ENCODE measurements at regions not wholly inside any gene's neighbourhood (a gene's known extent, or its start where the extent isn't known, plus 50 kb on each side); places are given as distances from the start of the nearest gene placed in this dataset.

GRCh38 chrX:40153345-40154249 is 55.8 kb upstream of the BCOR start:
- Histone ChIP-seq H3K4me1 (peaks cover 3 to 56% of the 10 kb centered on the region in 2 donors), H3K9me3 (no peaks in the 10 kb centered on the region), H3K27ac (peak overlapping the region; percentile 57 to 59), H3K36me3 (no peaks in the 10 kb centered on the region), H3K27me3 (peaks cover 0 to 77% of the 10 kb centered on the region in 2 donors), H3K4me3 (peak overlapping the region; percentile 16 to 37)
- ATAC-seq: peak; percentile 34
- intact Hi-C loops (cut with DNase I): loop anchor here in 1 of 2 donors (10.0 kb wide), 1 partner anchor 111 kb away; no protein-coding TSS in a partner anchor
- peak in 2 of 4 donors; percentile 72 to 86 for DNase-seq
- TF ChIP-seq, protein P1, sequence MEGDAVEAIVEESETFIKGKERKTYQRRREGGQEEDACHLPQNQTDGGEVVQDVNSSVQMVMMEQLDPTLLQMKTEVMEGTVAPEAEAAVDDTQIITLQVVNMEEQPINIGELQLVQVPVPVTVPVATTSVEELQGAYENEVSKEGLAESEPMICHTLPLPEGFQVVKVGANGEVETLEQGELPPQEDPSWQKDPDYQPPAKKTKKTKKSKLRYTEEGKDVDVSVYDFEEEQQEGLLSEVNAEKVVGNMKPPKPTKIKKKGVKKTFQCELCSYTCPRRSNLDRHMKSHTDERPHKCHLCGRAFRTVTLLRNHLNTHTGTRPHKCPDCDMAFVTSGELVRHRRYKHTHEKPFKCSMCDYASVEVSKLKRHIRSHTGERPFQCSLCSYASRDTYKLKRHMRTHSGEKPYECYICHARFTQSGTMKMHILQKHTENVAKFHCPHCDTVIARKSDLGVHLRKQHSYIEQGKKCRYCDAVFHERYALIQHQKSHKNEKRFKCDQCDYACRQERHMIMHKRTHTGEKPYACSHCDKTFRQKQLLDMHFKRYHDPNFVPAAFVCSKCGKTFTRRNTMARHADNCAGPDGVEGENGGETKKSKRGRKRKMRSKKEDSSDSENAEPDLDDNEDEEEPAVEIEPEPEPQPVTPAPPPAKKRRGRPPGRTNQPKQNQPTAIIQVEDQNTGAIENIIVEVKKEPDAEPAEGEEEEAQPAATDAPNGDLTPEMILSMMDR (IDR thresholded peaks at IDR 0.05): no peak

- Histone ChIP-seq H3K36me3 (no peaks in the 10 kb centered on the region), H3K27ac (peak overlapping the region; percentile 57 to 59), H3K4me1 (peaks cover 3 to 62% of the 10 kb centered on the region in 2 donors), H3K9me3 (no peaks in the 10 kb centered on the region), H3K4me3 (peak overlapping the region; percentile 16 to 37), H3K27me3 (peaks cover 0 to 77% of the 10 kb centered on the region in 2 donors)
- ATAC-seq (peak; percentile 53), DNase-seq (peak in 1 of 4 donors; percentile 89)
- TF ChIP-seq, protein P1 (IDR thresholded peaks at IDR 0.05): no peak
- intact Hi-C loops (cut with DNase I): loop anchor here in 1 of 2 donors (10.0 kb wide), 1 partner anchor 112 kb away; no protein-coding TSS in a partner anchor
Measured at GRCh38 chrX:40152741-40153344, 55.1 kb upstream of the BCOR start.

DNA sequence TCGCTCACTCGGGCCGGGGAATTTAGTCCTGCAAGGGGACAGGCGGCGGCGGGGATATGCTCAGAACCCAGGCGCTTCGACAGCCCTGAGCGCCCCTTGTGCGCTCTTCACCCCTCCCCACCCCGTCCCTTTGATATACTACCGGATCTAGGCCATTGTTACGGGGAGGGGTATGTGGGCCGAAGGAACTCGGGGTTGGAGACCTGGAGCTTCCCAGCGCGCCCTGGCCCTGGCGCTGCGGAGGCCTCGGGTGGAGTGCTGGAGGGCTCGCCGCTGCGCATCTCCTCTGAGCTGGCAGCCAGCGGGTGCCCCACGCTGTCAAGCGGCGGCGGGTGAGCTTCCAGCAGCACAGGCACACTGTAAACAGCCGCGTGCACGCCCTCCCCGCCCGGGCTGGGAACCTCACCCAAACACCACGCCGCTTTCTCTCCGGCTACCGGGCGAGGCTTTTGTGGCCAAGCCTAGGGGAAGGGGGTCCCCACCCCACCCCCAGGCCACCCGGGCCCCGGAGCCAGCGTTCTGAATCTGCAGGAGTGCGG is 54.5 kb upstream of the BCOR start:
- DNase-seq (peak in 1 of 4 donors; percentile 82), ATAC-seq (peak; percentile 29)
- TF ChIP-seq, protein P1 (IDR thresholded peaks at IDR 0.05): no peak
- Histone ChIP-seq H3K36me3 (no peaks in the 10 kb centered on the region), H3K4me3 (peak overlapping the region; percentile 16 to 37), H3K4me1 (peaks cover 3 to 59% of the 10 kb centered on the region in 2 donors), H3K27me3 (peaks cover 3 to 78% of the 10 kb centered on the region in 2 donors), H3K27ac (peak overlapping the region; percentile 57 to 59), H3K9me3 (no peaks in the 10 kb centered on the region)
- intact Hi-C loops (cut with DNase I): loop anchor here in 1 of 2 donors (10.0 kb wide), 1 partner anchor 113 kb away; no protein-coding TSS in a partner anchor

- Histone ChIP-seq H3K27me3 (peaks cover 9 to 78% of the 10 kb centered on the region in 2 donors), H3K36me3 (no peaks in the 10 kb centered on the region), H3K4me1 (peaks cover 3 to 65% of the 10 kb centered on the region in 2 donors), H3K27ac (no peak overlapping the region), H3K4me3 (no peak overlapping the region), H3K9me3 (no peaks in the 10 kb centered on the region)
- TF ChIP-seq, protein P1 (IDR thresholded peaks at IDR 0.05): no peak
- DNase-seq: no peak
- intact Hi-C loops (cut with DNase I): loop anchor here in 1 of 2 donors (10.0 kb wide), 1 partner anchor 113 kb away; no protein-coding TSS in a partner anchor
- peak; percentile 47 for ATAC-seq
Measured at GRCh38 chrX:40151211-40152172, 53.7 kb upstream of the BCOR start.

Measured in left lung (tissue), 4 donors.